ENCODE measurements at regions not wholly inside any gene's neighbourhood (a gene's known extent, or its start where the extent isn't known, plus 50 kb on each side); places are given as distances from the start of the nearest gene placed in this dataset.

DNA sequence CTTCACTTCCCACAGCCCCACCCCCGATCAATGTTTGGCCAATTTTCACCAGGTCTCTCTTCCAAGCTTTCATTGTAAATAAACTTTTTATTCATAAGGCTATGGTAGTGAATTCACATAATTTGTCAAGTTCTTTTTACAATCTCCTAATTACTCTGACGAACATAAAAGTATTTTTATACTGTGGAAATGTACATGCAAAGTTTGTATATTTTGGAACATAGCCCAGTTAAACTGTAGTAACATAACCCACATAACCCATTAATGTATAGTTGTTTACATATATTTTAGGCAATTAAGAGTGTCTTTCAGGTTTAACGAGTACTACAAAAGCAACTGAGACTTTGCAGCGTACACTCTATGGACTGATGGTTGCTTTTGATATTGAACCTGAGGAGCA is 228.3 kb upstream of the ERBB4 start:
- H3K4me3 Mint-ChIP-seq, result no peak overlapping the region
- no peaks in the 10 kb centered on the region for H3K36me3 Mint-ChIP-seq
- H3K4me2 ChIP-seq, result no peak overlapping the region
- no peak overlapping the region for H3K4me3 ChIP-seq
- no peaks in the 10 kb centered on the region for H3K79me2 ChIP-seq (ENCODE audit: low read depth)
- H3K9me3 Mint-ChIP-seq, result no peaks in the 10 kb centered on the region
- no peaks in the 10 kb centered on the region for H4K20me1 ChIP-seq (ENCODE audit: low read depth)
- H3K27ac ChIP-seq, result no peak overlapping the region
- H3K27me3 Mint-ChIP-seq (ENCODE audit: insufficient read depth, low read depth), result peaks cover 2% of the 10 kb centered on the region
- no peak for DNase-seq (ENCODE audit: low spot score)
- H3K9ac ChIP-seq, result no peak overlapping the region
- no peaks in the 10 kb centered on the region for H3K36me3 ChIP-seq
- no peak for TF ChIP-seq EZH2phosphoT487 (IDR thresholded peaks at IDR 0.05)
- TF ChIP-seq EZH2 (IDR thresholded peaks at IDR 0.05), result no peak
- TF ChIP-seq, protein P1, sequence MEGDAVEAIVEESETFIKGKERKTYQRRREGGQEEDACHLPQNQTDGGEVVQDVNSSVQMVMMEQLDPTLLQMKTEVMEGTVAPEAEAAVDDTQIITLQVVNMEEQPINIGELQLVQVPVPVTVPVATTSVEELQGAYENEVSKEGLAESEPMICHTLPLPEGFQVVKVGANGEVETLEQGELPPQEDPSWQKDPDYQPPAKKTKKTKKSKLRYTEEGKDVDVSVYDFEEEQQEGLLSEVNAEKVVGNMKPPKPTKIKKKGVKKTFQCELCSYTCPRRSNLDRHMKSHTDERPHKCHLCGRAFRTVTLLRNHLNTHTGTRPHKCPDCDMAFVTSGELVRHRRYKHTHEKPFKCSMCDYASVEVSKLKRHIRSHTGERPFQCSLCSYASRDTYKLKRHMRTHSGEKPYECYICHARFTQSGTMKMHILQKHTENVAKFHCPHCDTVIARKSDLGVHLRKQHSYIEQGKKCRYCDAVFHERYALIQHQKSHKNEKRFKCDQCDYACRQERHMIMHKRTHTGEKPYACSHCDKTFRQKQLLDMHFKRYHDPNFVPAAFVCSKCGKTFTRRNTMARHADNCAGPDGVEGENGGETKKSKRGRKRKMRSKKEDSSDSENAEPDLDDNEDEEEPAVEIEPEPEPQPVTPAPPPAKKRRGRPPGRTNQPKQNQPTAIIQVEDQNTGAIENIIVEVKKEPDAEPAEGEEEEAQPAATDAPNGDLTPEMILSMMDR (IDR thresholded peaks at IDR 0.05), result no peak
- no peaks in the 10 kb centered on the region for H3K4me1 ChIP-seq
- no peak overlapping the region for H3K27ac Mint-ChIP-seq
- H3K9me3 ChIP-seq (ENCODE audit: low read depth), result no peaks in the 10 kb centered on the region
- no peaks in the 10 kb centered on the region for H3K4me1 Mint-ChIP-seq
- H3K27me3 ChIP-seq, result no peaks in the 10 kb centered on the region
- H2AFZ ChIP-seq (replicated peaks), result no peak overlapping the region
- H3F3A ChIP-seq (ENCODE audit: low read depth), result no peaks in the 10 kb centered on the region

DNA sequence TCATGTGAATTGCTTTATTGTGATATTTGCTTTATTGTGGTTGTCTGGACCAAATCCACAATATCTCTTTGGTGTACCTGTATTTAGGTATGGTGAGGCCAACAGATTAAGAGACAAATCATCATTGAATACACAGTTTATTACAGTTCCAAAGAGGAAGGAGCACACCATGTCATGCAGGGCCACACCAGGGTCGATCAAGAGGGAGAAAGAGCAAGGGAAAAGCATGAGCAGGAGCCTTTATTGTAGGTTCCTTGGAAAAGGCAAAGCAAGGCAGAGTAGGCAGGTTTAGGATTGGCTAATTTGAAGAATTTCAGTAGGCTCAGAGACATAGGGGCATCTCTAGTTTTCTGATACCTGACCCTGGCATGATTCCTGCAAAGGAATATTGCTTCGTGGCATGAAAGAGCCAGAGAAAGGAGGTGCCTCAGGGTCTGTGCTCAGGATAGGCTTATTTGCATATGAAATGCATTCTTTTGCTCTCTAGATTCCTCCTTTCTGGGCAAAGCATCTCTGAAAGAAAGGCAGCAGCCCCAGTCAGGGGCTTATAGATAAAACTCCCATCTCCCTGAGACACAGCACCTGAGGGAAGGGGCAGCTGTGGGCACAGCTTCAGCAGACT is 214.2 kb upstream of the ERBB4 start:
- Mint-ChIP-seq H3K4me1 (peaks cover 3% of the 10 kb centered on the region), H3K27me3 (ENCODE audit: insufficient read depth, low read depth) (no peaks in the 10 kb centered on the region), H3K36me3 (peaks cover 5% of the 10 kb centered on the region), H3K27ac (no peak overlapping the region), H3K4me3 (no peak overlapping the region), H3K9me3 (peaks cover 38% of the 10 kb centered on the region)
- Histone ChIP-seq H3K4me3 (no peak overlapping the region), H3K27ac (no peak overlapping the region), H3K27me3 (no peaks in the 10 kb centered on the region), H3K4me2 (peak overlapping the region; percentile 11), H2AFZ (replicated peaks) (peak overlapping the region; percentile 82), H3K4me1 (peaks cover 11% of the 10 kb centered on the region), H4K20me1 (ENCODE audit: low read depth) (no peaks in the 10 kb centered on the region), H3K79me2 (ENCODE audit: low read depth) (no peaks in the 10 kb centered on the region), H3K9ac (no peak overlapping the region), H3K9me3 (ENCODE audit: low read depth) (peaks cover 9% of the 10 kb centered on the region), H3F3A (ENCODE audit: low read depth) (no peaks in the 10 kb centered on the region), H3K36me3 (peaks cover 9% of the 10 kb centered on the region)
- TF ChIP-seq EZH2phosphoT487 (IDR thresholded peaks at IDR 0.05) (no peak), EZH2 (IDR thresholded peaks at IDR 0.05) (no peak)
- TF ChIP-seq, protein P1 (IDR thresholded peaks at IDR 0.05), result no peak
- peak; percentile 51 for DNase-seq (ENCODE audit: low spot score)

DNA sequence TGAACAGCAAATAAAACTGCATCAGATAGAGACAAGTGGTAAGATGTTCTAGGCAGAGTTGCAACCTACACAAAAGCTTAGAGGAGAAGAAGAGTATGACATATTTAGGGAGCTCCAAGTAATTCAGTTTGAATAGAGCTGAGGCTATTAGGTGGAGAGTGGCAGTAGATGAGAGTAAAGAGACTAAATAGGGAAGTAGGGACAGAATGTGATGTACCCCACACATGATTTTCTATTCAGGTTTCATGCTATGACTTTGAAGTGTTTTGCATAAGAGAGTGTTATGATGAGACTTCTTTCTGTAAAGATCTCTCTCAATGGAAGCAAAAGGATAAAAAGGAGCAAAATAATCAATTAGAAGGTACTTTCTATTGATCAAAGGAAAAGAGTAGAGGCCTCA is 206.8 kb upstream of the ERBB4 start:
- Mint-ChIP-seq H3K9me3 (no peaks in the 10 kb centered on the region), H3K4me3 (no peak overlapping the region), H3K27me3 (ENCODE audit: insufficient read depth, low read depth) (no peaks in the 10 kb centered on the region), H3K36me3 (no peaks in the 10 kb centered on the region), H3K27ac (no peak overlapping the region), H3K4me1 (no peaks in the 10 kb centered on the region)
- Histone ChIP-seq H3K79me2 (ENCODE audit: low read depth) (no peaks in the 10 kb centered on the region), H3K9me3 (ENCODE audit: low read depth) (no peaks in the 10 kb centered on the region), H3K36me3 (no peaks in the 10 kb centered on the region), H3K4me1 (peaks cover 3% of the 10 kb centered on the region), H3K4me3 (no peak overlapping the region), H3K27me3 (no peaks in the 10 kb centered on the region), H3K9ac (no peak overlapping the region), H2AFZ (replicated peaks) (no peak overlapping the region), H4K20me1 (ENCODE audit: low read depth) (no peaks in the 10 kb centered on the region), H3K4me2 (no peak overlapping the region), H3K27ac (no peak overlapping the region), H3F3A (ENCODE audit: low read depth) (no peaks in the 10 kb centered on the region)
- TF ChIP-seq, protein P1 (IDR thresholded peaks at IDR 0.05), result no peak
- TF ChIP-seq EZH2phosphoT487 (IDR thresholded peaks at IDR 0.05) (no peak), EZH2 (IDR thresholded peaks at IDR 0.05) (no peak)
- no peak for DNase-seq (ENCODE audit: low spot score)
